Activated T-helper 9 cell treated with anti-CD3 and anti-CD28 coated beads, Interleukin-2, amount 50 U/mL, for 16 hours (primary cell): ENCODE measurements at regions not wholly inside any gene's neighbourhood (a gene's known extent, or its start where the extent isn't known, plus 50 kb on each side); places are given as distances from the start of the nearest gene placed in this dataset.
A peak's percentile ranks its signal among the peaks of the same experiment; 100 is the strongest.
"Not testable (repeated sequence)": the region's sequence is repeated elsewhere in the genome, so short reads cannot be mapped to it uniquely, and the experiment has no call there.

ENCODE experiments used
- DNase-seq: peaks from one replicate; pipeline ENCODE4 v3.0.0-alpha.2; 2020; ENCODE audit warnings: low read depth

DNA sequence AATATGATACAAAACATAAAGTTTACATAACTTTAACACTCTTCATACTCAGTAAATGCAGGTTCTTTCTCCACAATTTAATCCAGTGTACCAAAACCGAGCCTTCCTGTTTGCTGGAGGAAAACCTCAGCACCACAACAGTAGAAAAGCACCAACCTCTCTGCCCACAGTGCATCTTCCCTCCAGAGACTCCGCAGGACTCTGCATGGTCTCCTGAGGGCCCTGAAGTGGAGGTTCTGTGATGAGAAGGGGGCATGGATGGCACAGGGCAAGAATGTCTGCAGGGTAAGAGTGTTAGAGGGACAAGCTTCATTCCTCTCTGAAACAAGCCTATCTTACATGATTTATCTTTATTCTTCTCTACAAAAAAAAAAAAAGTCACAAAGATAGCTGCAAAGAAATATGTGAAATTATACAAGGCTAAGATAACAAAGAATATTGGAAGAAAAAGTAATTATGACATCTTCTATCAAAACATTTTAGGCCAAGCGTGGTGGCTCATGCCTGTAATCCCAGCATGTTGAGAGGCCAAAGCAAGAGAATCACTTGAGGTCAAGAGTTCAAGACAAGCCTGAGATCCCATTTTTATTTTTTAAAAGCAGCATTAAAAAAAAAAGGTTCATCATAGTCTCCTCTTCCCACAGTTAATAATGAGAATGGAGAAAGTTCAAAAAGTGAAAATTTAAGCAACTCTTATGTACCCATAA is 102.0 kb downstream of the VPREB1 start:
- no peak for DNase-seq

DNA sequence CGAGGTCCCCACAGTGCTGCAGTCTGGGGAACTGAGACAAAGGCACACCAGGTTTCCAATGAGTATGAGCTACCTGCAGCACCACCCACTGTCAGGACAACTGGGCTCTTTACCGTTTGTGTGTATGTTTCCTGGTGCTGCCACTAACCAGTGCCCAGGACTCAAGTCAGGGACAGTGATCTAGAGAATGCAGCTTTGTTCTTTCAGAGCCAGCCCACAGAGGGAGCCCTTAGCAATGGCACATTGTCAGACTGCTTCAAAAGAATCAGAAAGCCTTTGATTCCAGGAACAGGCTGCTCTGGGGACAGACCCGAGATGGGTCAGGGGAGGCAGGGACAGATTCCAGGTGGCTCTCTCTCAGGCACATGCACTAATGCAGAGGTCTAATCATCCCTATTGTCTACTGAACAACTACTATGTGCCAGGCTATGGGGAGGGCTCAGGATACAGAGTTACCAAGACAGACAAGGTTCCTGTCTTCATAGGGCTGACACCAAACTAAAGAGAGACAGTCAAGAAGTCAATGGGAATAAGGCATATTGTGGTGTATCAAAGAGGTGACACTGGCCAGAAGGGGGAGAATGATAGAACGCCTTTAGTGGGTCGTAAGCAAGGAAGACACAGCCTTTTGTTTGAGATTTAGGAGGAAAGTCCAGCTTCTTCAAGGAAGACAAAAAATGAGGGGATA is 103.7 kb downstream of the VPREB1 start:
- no peak for DNase-seq

DNA sequence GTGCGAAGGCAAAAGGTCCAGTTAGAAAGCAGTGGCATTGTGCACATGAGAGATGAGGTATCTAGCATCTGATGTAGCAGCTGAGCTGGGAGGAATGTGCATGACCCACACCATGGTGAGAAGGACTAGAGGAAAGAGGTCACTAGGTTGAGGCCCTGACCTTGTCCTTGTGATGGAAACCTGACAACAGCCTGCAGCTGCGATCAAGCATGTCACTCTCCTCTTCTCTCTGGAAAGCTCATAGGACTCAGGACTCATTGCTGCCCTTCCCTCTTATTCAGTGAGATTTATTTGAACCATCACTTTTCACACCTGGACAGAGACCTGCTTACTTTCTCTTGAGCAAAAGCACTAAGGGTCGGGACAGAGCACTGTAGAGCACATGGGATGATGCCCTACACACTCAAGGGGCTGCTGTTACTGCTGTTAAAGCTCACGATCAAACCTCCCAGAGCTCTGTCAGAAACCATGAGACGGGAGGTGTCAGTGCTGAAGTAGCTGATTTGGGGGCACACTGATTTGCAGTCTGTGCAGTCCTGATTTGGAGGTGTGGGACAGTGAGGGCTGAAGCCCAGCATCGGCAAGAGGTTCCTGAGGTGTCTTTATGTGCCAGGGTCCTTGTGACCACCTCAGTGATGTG is 104.3 kb downstream of the VPREB1 start:
- no peak for DNase-seq

DNA sequence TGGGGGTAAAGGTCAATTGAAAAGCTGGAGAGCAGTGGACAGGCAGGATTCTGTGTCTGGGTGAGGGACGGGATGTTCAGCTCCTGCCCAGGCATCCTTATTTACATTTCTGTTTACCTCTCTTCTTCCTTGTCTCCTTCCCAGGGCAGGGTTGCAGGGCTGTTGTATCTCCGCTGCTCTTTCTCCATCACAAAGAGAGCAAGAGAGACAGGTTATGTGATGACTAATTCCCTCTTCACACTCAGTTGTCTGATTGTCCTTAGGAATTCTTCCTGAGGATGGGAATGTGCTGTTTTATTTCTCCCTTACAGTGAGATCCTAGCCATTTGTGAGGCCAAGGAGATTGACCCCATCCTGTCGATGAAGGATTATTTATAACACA is 104.9 kb downstream of the VPREB1 start:
- no peak for DNase-seq

DNA sequence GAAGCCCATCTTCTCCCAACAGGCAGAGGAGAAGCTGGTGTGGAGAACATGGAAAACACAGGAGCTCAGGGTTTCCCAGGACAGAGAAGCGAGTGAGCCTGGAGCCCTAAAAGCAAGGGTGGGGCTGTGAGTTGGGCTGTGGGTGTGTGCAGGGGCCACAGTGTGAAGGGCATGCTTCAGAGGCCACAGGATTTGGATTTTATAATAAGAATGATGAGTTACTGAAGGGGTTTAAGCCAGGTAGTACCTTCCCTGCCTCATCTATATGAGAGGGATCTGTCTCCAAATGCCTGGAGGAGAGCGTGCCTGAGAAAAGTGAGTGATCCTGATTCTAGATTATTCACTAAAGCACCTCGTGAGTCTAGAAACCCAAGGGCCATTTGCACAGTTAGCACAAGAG is 106.8 kb downstream of the VPREB1 start:
- no peak for DNase-seq

DNA sequence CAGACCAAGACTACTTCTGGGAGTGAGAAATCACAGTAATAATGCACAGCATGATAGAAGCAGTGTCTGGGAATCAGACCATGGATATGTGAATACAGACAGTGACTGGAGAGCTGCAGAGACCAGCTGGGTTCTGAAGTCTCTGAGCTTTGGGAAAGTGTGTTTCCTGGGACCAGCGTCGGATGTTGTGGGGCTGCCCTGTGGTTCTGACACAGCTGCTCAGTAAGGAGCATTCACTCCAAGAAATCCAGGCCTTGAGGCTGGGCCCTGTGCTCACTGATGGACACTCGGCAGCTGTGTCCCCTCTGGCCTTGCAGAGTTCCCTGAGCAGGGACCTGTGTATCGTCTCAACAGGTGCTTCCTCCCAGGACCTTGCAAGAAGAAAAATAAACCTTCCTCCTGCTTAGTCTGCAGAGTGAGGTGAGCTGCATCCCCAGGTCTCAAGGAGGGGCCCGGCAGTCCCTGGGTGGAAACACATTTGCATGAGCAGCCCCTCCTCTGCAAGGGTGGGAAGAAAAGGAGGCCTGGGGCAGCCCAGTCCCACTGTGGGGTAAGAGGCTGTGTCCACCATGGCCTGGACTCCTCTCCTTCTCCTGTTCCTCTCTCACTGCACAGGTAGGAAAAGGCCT is 107.9 kb downstream of the VPREB1 start:
- DNase-seq, result no peak

DNA sequence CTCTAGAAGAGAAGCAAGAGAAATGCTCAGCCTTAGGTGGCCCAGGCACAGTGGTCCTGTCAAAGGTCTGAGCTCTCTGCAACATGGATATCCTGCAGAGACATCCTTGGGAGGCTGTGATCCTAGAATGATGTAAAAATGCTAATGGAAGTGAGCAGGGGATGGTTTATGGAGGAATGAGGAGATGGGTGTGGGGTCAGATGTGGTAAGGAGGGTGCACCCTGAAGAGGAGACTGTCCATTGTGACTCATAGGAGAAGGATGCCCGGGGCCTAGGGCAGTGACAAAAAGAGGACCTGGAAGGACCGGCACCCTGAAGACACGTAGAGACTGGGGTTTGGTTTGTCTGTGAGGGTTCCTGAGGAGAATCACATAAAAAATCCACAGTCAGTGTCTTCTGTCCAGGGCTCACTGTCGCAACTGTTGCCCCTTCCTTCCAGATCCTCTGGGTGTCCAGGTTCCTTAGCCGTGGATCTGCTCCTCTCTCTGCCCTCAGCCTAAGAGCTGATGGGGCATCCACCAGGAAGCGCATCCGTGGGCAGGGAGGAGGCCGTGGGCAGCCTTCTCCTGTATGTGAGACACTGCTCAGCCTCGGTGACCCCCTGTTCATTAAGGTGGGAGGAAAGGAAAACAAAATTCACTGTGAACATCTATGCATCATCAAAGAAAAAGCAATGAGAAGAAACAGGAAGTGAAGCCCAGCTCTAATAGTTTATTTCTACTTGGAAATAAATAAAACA is 110.7 kb downstream of the VPREB1 start:
- no peak for DNase-seq

DNA sequence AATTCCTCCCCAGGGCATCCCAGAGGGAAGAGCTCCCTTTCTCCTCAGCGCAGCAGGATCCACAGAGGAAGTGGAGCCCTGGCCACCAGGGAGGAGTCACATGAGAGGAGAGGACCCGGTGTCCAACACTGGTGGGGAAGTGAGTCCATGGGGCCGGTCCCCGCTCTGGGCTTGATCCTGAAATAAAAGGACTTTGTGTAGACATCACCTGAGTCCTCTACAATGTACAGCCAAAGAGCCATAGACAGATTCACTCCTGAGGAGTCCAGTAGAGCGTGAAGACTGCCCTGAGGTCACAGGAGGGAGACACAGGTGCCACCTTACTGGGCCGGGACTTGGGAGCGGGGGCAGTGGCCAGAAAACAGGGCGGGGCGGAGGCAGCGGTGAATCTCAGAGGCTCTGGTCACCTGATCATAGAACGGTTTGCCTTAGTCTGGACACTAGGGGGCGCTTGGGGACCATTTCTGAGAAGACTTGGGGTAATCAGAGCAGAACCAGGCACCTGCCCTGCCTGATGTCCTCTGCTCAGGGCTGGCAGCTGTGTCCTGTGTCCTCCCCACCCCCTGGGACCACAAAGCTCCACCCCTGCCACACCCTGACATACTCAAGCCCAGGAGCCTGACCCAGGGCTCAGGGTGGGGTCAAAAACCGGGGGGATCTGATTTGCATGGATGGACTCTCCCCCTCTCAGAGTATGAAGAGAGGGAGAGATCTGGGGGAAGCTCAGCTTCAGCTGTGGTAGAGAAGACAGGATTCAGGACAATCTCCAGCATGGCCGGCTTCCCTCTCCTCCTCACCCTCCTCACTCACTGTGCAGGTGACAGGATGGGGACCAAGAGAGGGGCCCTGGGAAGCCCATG is 112.7 kb downstream of the VPREB1 start:
- DNase-seq, result peak; percentile 44

DNA sequence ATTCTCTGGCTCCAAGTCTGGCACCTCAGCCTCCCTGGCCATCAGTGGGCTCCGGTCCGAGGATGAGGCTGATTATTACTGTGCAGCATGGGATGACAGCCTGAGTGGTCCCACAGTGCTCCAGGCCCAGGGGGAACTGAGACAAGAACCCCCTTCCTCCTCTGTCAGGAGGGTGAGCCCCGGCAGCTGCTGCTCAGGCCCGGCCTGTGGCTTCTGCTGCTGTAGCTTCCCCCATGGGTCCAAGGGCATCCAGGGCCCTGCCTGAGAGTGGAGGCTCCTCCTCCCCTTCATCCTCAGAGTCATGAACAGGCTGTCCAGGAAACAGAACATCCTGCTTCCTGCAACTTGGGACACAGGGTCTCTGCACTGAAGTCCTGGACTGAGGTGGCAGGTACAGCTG is 113.6 kb downstream of the VPREB1 start:
- no peak for DNase-seq

DNA sequence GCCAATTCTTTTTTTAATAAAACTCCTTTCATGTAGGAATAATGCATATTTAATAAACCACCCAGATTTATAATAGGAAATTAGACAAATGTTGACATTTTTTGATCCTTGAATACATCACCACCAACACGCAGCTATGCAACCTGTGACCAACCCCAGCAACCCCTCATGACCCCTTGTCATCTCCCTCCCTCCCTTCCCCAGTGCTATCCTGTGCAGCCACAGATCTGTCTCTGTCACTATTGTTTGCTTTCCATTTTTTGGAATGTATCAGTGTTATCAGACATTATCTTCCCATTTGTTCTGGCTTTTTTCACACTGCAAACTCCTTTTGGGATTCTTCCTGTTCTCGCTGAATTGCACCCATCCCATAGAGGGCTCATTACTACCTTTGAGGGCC is 114.1 kb downstream of the VPREB1 start:
- DNase-seq, result no peak

DNA sequence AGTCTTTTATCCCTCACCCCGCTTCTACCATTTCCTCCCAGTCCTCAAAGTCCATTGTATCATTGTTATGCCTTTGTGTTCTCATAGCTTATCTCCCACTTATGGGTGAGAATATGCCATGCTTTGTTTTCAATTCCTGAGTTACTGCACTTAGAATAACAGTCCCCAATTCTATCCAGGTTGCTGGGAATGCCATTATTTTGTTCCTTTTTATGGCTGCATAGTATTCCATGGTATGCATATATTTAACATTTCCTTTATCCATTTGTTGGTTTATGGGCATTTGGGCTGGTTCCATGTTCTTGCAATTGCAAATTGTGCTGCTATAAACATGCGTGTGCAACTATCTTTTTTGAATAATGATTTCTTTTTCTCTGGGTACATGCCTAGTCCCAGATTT is 114.9 kb downstream of the VPREB1 start:
- no peak for DNase-seq

DNA sequence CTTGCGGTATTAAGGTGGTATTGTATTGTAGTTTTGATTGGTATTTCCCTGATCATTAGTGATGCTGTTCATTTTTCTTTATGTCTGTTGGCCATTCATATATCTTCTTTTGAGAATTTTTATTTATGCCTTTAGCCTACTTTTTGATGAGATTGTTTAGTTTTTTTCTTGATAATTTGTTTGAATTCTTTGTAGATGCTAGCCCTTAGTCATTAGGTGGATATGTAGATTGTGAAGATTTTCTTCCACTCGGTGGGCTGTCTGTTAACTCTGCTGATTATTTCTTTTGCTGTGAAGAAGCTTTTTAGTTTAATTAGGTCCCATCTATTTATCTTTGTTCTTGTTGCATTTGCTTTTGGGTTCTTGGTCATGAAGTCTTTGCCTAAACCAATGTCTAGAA is 115.4 kb downstream of the VPREB1 start:
- no peak for DNase-seq

DNA sequence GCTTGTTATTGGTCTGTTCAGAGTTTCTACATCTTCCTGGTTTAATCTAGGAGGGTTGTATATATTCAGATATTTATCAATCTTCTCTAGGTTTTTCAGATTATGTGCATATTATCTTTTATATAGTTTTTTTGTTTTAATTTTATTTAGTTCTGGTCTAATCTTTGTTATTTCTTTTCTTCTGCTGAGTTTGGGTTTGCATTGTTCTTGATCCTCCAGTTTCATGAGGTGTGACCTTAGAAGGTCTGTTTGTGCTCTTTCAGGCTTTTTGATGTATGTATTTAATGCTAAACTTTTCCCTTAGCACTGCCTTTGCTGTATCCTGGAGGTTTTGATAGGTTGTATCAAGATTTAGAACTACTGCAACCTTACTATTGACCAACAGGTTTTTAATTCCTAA is 117.7 kb downstream of the VPREB1 start:
- no peak for DNase-seq

DNA sequence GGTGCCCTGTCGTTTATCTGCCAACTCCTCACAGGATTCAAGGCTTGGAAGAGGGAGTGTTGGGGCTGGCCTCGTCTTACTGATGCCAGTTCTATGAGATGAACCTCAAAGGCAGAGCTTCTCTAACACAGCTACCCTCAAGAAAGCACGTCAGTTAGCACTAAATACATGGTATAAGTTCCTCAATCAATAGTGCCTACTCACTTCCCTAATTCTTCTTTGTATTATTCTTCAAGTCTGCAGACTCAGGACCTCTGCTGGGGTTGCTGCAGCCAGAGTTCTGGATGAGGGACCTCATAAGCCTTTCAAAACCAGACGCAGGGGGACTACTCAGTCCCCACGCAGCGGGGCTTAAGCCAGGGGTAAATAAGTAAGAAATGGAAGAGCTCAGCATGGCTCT is 118.3 kb downstream of the VPREB1 start:
- DNase-seq, result no peak

DNA sequence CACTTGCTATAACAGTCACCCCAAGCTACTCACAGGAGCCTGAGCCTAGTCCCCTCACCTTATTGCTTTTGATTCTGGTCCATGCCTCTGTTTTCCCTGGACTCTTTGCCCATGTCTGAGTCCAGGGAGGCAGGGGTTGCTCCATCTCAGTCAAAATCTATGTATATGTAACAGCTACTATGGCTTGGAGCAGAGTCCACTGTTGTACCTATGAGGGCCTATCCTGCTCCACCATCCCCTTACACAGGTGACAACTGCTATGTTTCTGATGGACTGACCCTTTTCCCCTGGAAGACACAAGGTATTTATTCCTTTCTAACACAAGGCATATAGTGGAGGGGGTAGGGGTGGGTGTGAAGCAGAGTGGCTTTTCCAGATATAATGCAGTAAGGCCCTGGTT is 119.6 kb downstream of the VPREB1 start:
- DNase-seq, result no peak

DNA sequence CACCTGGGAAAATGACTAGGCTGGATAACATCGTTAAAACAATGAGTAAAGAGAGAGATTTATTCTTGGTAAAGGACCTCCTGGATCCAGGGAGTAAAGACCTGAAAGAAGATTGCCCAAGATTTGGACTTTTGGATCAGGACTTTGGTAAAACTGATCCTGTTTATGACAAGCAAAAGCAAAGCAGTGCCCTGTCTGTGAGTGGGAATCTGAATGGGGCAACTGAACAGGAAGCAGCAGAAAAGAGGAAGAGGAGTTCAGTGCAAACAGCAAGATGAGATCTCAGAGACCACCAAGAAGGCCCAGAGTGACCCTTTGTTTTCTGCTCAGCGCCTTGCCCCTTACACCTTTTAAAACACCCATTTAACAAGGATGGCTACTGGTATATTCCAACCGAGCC is 122.0 kb downstream of the VPREB1 start:
- DNase-seq, result no peak

DNA sequence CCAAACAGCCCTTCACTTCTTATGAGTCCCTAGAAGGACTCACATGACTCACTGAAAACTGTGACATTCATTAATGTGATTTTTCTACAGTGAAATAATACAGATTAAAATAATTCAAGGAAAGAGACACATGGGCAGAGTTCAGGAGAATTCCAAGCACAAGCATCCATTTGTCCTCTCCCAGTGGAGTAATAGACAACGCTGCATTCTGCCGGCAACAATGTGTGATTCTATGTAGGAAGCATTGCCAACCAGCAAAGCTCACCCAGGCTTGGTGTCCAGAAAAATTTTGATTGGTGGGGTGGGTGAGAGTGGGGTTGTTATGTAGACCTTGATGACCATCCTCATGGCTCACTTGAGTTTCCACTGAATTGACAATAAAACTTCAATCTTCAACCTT is 123.9 kb downstream of the VPREB1 start:
- DNase-seq, result no peak

DNA sequence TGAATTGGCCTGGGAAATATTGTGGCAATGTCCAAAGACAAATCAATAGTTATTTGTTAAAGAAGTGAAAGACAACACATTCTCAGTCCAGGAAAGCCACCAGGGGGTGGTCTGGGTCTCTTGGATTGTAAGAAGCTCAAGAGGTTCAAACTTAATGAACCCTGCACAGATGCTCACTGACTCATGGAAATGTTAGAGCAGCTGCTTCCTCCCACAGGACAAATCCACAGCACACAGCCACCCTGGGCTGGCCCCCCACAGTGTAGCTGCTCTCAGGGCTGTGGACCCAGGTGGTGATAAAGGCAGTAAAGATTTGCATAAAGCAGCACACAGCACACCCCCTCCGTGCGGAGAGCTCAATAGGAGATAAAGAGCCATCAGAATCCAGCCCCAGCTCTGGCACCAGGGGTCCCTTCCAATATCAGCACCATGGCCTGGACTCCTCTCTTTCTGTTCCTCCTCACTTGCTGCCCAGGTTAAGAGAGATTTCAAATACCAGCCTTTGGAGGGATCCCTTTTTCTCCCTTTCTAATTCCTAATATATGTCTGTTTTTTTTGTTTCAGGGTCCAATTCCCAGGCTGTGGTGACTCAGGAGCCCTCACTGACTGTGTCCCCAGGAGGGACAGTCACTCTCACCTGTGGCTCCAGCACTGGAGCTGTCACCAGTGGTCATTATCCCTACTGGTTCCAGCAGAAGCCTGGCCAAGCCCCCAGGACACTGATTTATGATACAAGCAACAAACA is 124.8 kb downstream of the VPREB1 start:
- DNase-seq, result not testable (repeated sequence)

DNA sequence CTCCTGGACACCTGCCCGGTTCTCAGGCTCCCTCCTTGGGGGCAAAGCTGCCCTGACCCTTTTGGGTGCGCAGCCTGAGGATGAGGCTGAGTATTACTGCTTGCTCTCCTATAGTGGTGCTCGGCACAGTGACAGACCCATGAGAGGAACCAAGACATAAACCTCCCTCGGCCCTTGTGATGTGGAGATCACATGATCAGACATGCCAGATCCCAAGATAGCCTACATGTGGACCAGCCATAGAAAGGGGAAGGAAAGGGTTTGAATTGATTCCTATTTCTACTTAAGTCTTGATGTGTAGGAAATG is 125.3 kb downstream of the VPREB1 start:
- no peak for DNase-seq

DNA sequence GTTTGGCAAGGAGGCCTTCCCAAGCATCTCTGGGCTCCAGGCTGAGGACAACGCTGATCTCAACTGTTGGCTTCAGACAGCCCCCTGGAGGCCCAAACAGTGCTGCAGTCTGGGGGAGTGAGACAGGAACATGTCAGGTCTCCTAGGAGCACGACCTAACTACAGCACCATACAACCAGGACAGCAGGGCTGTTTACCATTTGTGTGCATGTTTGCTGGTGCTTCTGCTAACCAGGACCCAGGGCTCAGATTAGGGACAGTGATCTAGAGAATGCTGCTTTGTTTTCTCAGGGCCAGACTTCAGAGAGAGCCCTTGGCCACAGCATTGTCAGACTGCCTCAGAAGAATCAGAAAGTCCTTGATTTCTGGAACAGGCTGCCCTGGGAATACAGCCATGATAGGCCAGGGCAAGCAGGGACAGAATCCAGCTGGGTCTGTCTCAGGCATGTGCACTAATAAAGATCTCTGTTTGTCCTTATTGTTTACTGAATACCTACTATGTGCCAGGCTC is 126.5 kb downstream of the VPREB1 start:
- DNase-seq, result no peak

DNA sequence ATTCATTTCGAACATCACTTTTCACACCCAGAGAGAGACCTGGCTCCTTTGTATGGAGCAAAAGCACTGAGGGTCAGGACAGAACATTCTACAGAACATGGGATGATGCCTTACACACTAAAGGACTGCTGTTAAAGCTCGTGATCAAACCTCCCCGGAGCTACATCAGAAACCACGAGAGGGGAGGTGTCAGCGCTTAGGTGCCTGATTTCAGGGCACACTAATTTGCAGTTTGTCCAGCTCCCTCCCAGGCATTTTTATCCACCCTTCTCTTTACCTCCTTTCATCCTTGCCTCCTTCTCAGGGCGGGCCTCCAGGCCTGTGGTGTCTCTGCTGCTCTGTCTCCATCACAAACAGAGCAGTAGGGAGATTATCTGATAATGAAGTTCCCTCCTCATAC is 127.5 kb downstream of the VPREB1 start:
- no peak for DNase-seq
